HG03565 (cell line): ENCODE measurements at regions not wholly inside any gene's neighbourhood (a gene's known extent, or its start where the extent isn't known, plus 50 kb on each side); places are given as distances from the start of the nearest gene placed in this dataset.

ENCODE experiments used
- ATAC-seq: cut with Tn5 transposase; IDR thresholded peaks from one replicate; pipeline ENCODE4 v1.9.1; 2021; ENCODE audit warnings: mild to moderate bottlenecking, moderate library complexity; ENCODE audit not compliant: unreplicated experiment

DNA sequence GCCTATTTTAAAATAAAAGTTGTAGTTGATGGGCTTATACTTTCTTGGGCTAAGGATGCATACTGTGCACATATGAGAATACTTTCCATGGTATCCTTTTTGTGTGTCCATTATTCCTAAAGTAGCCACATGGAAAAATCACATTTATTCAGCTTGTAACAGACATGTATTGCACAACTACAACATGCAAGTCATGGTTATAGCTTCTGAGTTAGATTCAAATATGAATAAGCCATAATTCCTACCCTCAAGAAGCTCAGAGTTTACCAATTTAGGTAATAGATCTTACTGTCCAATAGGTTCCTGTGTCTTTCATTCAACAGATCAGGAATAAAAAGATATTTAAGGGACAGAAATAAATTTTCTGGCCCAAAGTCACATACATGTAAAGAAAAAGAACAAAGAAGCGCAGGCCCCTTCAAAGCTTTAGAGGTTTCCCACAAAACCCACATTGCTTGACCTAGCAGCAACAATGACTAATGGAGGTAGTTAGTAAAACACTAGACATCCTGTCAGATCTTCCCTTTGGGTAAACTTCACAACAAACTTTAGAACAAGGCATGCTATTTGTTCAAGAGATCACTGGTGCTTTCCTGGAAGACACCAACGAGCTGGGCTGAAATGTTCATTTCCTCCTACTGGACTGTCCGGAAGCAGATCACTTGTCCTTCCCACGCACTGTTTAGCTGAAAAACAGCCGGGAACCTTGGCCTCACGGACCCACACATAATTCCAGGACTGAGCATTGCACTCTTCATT, 78.4 kb upstream of the ITGA1 start:
- ATAC-seq, result peak; percentile 84

- ATAC-seq, result no peak
Observed at GRCh38 chr5:52710310-52710971, 77.3 kb upstream of the ITGA1 start.

DNA sequence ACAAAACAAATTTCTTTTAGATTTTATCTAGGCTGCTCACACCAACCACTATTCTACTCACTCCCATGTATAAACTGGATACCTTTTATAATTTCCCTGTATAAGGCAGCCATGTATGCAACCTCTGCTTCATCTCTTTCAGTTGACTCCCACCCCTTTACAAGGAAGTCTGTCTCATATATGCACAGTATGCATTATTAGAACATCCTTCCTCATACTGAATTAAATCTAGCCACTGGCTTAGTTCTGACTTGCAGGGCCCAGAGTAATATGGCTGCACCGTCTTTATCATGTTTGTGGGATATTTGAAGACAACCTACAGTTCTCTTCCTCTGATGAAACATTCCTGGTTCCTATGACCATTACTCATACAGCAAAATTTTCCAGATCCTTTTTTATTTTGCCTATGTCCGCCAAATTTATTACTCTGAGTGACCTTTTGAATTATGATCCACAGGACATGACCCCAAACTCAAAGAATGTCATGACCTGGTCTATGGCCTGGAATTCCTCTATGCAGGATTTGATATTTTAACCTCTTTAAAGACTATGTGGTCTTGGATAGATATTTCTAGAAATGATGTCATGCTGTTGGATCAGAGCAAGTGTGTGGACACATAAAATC, 76.6 kb upstream of the ITGA1 start:
- ATAC-seq, result no peak

DNA sequence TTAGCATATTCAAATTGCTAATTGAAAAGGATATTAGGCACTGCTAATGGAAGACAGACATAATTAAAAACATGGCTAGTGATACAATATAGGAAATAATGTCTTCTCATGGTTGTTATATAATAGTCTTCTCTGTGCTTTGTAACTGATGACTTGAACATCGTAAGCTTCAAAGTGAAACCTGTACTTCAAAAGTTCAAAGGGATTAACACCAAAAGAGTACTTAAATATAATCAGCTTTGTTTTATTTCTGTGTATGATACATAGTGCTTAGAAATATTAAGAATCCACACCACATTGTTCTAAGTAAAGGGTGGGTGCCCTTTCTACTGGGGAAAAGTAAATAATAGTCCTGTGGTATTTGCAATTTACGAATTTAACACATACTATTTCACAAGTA, 75.4 kb upstream of the ITGA1 start:
- no peak for ATAC-seq

DNA sequence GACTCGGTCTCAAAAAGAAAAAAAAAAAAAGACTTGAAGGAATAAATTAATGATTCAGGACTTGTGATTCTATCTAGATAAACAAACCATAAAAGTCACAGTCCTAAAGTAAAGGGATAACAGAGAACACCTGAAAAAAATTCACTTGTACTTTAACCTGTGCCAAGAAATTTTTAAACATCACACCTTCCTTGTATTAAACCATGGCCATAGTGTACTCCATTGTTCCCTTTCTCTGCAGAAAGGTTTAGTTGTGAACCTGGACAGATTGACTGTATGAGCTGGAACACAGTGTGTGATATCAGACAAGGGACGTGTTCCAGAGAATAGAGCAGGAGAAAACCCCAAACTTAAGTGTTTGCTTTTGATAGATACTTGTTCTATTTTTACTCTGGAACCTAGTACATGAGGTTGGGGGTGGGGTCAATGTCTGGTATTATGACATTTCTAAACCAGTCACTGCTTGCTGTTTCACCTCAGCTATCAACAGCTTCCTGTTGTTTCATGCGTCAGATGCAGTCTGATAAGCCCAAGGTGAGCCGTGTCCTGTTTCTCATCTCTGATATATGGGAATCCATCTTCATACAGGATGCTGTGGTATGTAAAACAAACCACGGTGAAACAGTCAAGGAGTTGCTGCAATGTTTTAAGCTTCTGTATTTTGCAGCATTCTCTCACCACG, 62.5 kb upstream of the ITGA1 start:
- peak; percentile 92 for ATAC-seq

GRCh38 chr5:52725808-52726207, 61.9 kb upstream of the ITGA1 start:
- peak; percentile 14 for ATAC-seq

DNA sequence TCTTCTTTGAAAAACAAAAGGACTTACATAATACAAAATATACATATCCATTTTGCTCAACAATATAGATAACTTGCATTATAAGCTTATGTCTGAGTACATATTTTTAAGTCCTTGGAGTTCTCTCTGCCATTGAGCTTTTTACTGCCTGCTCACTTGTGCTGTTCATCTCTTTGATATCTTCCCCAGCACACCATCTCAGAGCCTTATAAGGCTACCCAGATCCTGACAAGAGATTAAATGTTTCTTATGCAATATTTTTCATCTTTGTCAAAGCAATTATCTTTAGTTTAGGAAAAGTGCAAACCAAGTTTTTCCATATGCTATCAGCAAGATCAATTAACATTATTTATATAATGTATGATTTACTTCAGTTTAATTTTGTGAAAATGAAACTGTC, 60.7 kb upstream of the ITGA1 start:
- no peak for ATAC-seq

DNA sequence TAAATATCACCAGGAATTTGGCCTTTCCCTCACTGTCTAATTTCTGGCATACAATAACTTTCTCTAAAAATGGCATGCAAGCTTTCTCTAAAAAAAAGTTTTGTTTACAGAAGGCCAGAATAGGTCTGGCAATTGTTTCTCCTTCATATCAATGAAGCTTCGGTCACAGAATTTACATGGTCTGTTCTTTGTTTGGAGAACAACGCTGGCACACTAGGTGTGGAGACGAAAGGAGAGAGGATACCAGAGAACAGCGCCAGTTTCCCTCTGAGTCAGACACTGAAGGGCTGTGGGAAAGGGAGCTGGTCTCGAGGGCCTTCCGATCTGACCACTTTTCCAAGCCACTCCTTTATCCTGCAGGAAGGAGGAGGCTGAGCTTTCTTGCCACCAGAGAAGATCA, 60.1 kb upstream of the ITGA1 start:
- no peak for ATAC-seq

GRCh38 chr5:52728224-52728623, 59.5 kb upstream of the ITGA1 start:
- ATAC-seq, result no peak

DNA sequence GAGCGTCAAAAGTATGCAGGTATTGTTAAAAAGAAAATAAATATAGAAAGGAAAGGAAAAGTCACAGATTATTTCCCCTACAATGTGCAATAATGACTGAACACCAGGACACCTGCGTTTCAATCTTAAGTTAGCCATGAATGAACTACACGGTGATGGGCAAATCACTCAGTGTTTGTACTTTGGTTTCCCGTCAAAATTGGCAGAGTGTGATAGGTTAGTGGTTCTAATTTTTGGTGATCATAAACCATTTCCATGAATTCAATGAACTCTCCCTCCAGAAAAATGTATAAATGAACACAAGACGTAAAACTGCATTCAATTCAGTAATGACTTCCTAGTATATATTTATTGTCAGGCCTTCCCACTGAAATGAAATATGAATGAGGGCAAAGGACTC, 59.0 kb upstream of the ITGA1 start:
- ATAC-seq, result no peak

DNA sequence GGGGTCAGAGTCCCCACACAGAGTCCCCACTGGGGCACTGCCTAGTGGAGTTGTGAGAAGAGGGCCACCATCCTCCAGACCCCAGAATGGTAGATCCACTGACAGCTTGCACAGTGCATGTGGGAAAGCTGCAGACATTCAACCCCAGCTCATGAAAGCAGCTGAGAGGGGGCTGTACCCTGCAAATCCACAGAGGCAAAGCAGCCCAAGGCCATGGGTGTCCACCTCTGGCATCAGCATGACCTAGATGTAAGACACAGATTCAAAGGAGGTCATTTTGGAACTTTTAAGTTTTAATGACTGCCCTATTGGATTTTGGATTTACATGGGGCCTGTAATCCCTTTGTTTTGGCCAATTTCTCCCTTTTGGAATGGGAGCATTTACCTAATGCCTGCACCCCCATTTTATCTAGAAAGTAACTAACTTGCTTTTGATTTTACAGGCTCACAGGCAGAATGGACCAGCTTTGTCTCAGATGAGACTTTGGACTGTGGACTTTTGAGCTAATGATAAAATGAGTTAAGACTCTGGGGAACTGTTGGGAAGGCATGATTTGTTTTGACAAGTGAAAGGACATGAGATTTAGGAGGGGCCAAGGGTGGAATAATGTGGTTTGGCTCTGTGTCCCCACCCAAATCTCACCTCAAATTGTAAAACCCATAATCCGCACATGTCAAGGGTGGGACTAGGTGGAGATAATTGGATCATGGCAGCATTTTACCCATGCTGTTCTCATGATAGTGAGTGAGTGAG, 56.3 kb upstream of the ITGA1 start:
- no peak for ATAC-seq

- ATAC-seq, result no peak
Observed at GRCh38 chr5:52734557-52734956, 53.2 kb upstream of the ITGA1 start.

DNA sequence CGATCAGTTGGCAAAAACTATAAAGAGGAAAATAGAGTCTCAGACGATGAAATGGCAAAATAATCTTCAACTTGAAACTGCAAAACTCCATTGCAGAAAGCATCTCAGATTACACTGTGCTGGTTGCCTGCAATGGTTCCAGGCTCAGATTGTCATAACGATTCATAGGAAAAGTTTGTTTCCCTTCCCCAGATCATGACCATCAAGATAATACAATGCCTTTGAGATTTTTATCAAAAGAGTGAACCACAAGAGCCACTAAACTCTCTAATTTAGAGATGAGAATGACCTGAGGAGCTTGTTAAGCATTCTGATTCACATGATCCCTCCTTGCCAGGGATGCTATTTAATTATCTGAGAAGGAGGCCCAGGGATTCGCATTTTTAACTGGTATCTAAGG, 52.6 kb upstream of the ITGA1 start:
- ATAC-seq, result no peak
